LNCAP (cell line): ENCODE measurements at regions not wholly inside any gene's neighbourhood (a gene's known extent, or its start where the extent isn't known, plus 50 kb on each side); places are given as distances from the start of the nearest gene placed in this dataset.

Experiments
- TF ChIP-seq, protein P1 (sequence below): fragments of 450-650 bp; IDR thresholded peaks from 2 replicates; pipeline ENCODE4 v1.5.1; 2017; ENCODE audit warnings: mild to moderate bottlenecking

DNA sequence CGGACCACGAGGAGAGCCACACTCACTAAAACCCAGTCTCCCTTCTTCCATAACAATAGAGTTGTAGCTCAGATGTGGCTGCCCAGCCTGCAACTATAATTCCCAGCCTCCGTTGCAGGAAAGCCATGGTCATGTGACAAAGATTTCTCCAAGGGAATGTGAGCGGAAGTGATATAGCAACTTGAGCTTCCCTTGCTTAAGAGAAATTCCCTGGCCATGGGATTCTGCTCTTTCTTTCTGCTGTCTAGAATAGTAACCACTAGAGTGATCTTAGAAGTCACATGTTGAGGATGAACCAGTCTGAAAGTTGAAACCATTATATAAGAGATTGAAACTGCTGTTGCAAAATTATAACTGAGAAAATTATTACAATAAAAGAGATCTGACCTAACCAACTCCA lies 86.4 kb upstream of the MED14 start:
- TF ChIP-seq, protein P1, sequence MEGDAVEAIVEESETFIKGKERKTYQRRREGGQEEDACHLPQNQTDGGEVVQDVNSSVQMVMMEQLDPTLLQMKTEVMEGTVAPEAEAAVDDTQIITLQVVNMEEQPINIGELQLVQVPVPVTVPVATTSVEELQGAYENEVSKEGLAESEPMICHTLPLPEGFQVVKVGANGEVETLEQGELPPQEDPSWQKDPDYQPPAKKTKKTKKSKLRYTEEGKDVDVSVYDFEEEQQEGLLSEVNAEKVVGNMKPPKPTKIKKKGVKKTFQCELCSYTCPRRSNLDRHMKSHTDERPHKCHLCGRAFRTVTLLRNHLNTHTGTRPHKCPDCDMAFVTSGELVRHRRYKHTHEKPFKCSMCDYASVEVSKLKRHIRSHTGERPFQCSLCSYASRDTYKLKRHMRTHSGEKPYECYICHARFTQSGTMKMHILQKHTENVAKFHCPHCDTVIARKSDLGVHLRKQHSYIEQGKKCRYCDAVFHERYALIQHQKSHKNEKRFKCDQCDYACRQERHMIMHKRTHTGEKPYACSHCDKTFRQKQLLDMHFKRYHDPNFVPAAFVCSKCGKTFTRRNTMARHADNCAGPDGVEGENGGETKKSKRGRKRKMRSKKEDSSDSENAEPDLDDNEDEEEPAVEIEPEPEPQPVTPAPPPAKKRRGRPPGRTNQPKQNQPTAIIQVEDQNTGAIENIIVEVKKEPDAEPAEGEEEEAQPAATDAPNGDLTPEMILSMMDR: no peak

DNA sequence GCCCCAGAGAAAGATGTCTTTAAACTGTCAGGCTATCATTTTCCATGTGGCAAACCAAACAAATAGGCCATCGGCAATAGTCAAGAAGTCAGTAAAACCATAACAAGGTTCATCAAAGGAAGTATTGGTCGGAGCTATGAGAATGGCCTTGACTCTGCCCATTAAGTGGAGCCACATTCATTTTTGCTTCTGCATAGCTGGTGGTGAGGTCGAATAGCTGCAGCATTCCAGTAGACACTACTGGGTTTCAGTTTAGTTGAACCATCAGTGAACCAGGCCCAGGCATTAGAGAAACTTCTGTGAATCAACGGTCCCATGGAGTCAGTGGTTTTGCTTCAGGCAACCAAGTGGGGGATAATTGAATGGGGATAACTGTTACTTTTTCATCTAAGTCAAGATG lies 92.0 kb upstream of the MED14 start:
- TF ChIP-seq, protein P1: no peak

DNA sequence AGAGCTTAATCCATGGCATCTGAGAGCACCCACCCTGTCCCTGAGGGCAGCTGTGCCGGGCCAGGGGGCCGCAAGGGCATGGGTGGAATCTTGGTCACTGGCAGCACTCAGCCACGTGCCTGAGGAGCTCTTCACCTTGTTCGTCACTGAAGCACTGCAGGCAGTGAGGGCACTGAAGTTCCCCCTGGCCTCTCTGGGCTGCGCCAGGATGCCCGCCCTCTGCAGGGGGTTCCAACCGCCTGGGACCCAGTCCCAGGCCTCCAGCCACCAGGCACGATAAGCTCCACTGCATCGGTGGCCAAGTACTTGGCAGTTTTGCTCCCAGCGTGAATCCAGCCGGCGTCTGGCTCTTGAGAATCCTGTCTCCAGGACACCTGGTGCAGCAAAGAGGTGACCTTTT lies 96.4 kb upstream of the MED14 start:
- TF ChIP-seq, protein P1: no peak

DNA sequence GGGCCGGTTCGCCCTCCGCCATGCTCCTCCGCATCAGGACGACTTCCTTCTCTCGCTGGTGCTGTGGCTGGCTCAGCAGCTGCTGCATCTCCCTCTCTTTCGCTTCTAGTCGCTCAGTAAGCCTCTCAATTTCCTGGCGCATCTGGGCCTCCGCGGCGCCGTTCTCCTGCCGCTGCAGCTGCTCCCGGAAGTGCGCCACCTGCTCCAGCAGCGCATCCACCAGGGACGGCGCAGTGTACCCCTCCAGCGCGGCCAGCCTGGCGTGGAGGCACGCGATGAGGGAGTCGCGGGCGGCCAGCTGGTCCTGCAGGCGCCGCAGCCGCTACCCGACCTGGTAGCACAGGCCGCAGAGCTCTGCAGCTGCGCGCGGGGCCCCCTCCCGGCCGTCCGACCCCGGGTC lies 97.4 kb upstream of the MED14 start:
- TF ChIP-seq, protein P1: no peak

DNA sequence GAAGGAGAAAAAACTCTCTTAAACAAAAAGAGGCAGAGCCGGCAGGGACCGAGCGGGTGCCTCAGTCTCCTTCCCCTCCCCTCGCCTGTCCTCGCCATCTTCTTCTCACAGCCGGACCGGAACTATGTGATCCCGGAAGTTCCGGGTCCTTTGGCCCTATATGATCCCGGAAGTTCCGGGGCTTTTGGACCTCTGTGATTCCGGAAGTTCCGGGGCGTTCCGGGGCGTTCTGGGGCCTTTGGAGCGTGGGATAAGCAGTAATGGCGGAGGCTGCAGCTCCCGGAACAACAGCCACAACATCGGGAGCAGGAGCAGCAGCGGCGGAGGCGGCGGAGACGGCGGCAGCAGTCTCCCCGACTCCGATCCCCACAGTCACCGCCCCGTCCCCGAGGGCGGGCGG lies 98.9 kb upstream of the MED14 start:
- TF ChIP-seq, protein P1: no peak

DNA sequence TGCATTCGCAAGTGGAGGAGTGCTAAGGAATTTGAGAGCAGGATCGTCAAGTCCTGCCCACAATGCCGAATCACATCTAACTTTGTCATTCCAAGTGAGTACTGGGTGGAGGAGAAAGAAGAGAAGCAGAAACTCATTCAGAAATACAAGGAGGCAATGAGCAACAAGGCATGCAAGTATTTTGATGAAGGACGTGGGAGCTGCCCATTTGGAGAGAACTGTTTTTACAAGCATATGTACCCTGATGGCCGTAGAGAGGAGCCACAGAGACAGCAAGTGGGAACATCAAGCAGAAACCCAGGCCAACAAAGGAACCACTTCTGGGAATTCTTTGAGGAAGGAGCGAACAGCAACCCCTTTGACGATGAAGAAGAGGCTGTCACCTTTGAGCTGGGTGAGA lies 100.2 kb upstream of the MED14 start:
- TF ChIP-seq, protein P1: no peak

DNA sequence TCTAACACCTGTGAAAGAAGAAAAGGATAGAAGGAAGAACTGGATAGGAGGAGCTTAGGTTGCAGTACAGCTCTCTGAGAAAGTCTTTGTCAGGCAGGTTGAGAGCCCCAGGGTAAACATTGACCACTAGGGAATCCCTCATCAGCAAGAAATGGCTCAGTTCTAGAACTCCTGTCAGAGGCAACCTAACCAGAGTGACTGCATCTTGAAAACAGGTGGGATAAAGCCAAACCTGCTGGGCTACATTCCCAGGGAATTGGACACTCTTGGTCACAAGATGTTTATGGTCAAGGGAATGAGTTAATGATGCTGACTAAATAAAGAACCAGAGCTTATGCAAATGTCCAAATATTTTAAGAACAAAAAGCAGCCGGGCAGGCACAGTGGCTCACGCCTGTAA lies 108.3 kb upstream of the MED14 start:
- TF ChIP-seq, protein P1: no peak

DNA sequence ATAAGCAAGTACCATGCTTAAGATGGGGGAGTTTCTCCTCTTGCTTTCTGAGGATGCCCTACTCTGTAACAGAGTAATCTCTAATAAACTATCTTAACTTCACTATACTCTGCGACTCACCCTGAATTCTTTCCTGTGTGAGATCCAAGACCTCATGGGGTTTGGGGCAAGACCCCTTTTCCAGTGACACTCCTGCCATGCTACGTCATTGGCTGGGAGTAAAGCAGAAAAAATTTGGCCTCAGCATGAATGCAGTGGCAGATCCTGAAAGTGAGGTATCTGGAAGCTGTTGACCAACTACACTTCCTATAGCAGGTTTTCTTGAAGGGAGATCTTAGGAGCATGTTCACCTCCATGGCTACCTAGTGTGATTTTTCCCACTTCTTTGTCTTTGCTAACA lies 109.1 kb upstream of the MED14 start:
- TF ChIP-seq, protein P1: no peak
